Tibial nerve (tissue), 4 donors: ENCODE measurements at regions not wholly inside any gene's neighbourhood (a gene's known extent, or its start where the extent isn't known, plus 50 kb on each side); places are given as distances from the start of the nearest gene placed in this dataset.
A peak's percentile ranks its signal among the peaks of the same experiment; 100 is the strongest.
"Not testable (repeated sequence)": the region's sequence is repeated elsewhere in the genome, so short reads cannot be mapped to it uniquely, and the experiment has no call there.

Experiments
- DNase-seq, 2 donors: peaks; one replicate each; pipeline ENCODE4 v3.0.0-alpha.2; 2019; ENCODE audit warnings: low spot score in 2 of 2
- H3K27ac ChIP-seq, 4 donors: fragments of 200-600 bp; sonication (generic) in 3 of 4; one replicate each; pipeline ENCODE4 v1.5.1; 2017 to 2019; ENCODE audit warnings: mild to moderate bottlenecking in 1 of 4
- H3K27me3 ChIP-seq, 2 donors: fragments of 200-600 bp; sonication (generic) in 1 of 2; one replicate each; pipeline versions ENCODE4 v1.5.1 to v1.6.0; 2017 to 2019
- H3K36me3 ChIP-seq, 3 donors: fragments of 200-600 bp; sonication (generic); one replicate each; pipeline ENCODE4 v1.5.1; 2018 to 2019
- H3K4me1 ChIP-seq, 4 donors: fragments of 200-600 bp; sonication (generic) in 3 of 4; one replicate each; pipeline ENCODE4 v1.5.1; 2017 to 2019
- H3K4me3 ChIP-seq, 4 donors: fragments of 200-600 bp; sonication (generic) in 3 of 4; one replicate each; pipeline ENCODE4 v1.5.1; 2017 to 2019; ENCODE audit warnings: mild to moderate bottlenecking in 1 of 4, moderate library complexity in 1 of 4
- H3K9me3 ChIP-seq, 4 donors: fragments of 200-600 bp; sonication (generic) in 3 of 4; one replicate each; pipeline ENCODE4 v1.5.1; 2017 to 2019
- EP300 ChIP-seq, 2 donors: sonication (generic); formaldehyde crosslinking; IDR thresholded peaks; one replicate each; pipeline ENCODE4 v1.6.1; 2017; ENCODE audit warnings: antibody characterized with exemption in 2 of 2, mild to moderate bottlenecking in 1 of 2
- POLR2A ChIP-seq, 2 donors: fragments of 450-650 bp; IDR thresholded peaks; one replicate each; pipeline ENCODE4 v1.6.1; 2017; ENCODE audit warnings: antibody characterized with exemption in 2 of 2, mild to moderate bottlenecking in 2 of 2, moderate library complexity in 2 of 2
- WGBS, 2 donors: methylation state at CpG; one replicate each; pipeline ENCODE4 v1.1.5; 2018; 5-methylcytosine and 5-hydroxymethylcytosine counted together
- TF ChIP-seq, protein P1 (sequence below), 5 experiments: fragments of 200-600 bp in 3 of 5; fragments of 450-650 bp in 2 of 5; sonication (generic) in 3 of 5; IDR thresholded peaks; one replicate each; pipeline ENCODE4 v1.5.1; 2016 to 2019; ENCODE audit warnings: antibody characterized with exemption in 5 of 5, mild to moderate bottlenecking in 3 of 5, moderate library complexity in 2 of 5

- Histone ChIP-seq H3K9me3 (no peaks in the 10 kb centered on the region), H3K36me3 (no peaks in the 10 kb centered on the region), H3K4me3 (no peak overlapping the region), H3K27me3 (no peaks in the 10 kb centered on the region), H3K27ac (no peak overlapping the region), H3K4me1 (no peaks in the 10 kb centered on the region)
- 80 to 88% methylated on average over 5 of the region's 5 CpGs for WGBS, 2 donors
- DNase-seq = no peak
- no peak for TF ChIP-seq POLR2A (IDR thresholded peaks at IDR 0.05)
- no peak for TF ChIP-seq EP300 (IDR thresholded peaks at IDR 0.05)
- TF ChIP-seq, protein P1, sequence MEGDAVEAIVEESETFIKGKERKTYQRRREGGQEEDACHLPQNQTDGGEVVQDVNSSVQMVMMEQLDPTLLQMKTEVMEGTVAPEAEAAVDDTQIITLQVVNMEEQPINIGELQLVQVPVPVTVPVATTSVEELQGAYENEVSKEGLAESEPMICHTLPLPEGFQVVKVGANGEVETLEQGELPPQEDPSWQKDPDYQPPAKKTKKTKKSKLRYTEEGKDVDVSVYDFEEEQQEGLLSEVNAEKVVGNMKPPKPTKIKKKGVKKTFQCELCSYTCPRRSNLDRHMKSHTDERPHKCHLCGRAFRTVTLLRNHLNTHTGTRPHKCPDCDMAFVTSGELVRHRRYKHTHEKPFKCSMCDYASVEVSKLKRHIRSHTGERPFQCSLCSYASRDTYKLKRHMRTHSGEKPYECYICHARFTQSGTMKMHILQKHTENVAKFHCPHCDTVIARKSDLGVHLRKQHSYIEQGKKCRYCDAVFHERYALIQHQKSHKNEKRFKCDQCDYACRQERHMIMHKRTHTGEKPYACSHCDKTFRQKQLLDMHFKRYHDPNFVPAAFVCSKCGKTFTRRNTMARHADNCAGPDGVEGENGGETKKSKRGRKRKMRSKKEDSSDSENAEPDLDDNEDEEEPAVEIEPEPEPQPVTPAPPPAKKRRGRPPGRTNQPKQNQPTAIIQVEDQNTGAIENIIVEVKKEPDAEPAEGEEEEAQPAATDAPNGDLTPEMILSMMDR (IDR thresholded peaks at IDR 0.05) = no peak
Observed at GRCh38 chr20:56914532-56914931, 285.4 kb downstream of the TFAP2C start.

DNA sequence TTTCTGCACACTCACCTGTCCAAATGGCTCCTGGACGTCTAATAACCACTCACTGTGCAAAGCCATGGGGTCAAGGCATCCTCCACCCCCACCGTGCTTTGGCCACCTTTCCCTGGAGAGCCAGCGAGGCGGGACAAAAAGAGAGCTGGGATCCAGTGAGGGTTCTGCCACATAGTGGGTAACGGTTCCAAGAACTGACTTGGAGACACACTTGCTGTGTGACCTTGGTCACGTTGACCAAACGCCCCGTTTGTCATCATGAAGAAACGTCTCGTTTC, 287.2 kb downstream of the TFAP2C start:
- Histone ChIP-seq H3K36me3 (no peaks in the 10 kb centered on the region), H3K4me3 (no peak overlapping the region), H3K27ac (no peak overlapping the region), H3K27me3 (no peaks in the 10 kb centered on the region), H3K4me1 (no peaks in the 10 kb centered on the region), H3K9me3 (no peaks in the 10 kb centered on the region)
- no peak for DNase-seq
- no peak for TF ChIP-seq EP300 (IDR thresholded peaks at IDR 0.05)
- TF ChIP-seq POLR2A (IDR thresholded peaks at IDR 0.05) = no peak
- TF ChIP-seq, protein P1 (IDR thresholded peaks at IDR 0.05) = no peak
- WGBS, 2 donors = 84 to 93% methylated on average over 10 of the region's 10 CpGs

- peaks cover 0 to 22% of the 10 kb centered on the region in 2 donors for H3K27me3 ChIP-seq
- 69 to 74% methylated on average over 4 of the region's 4 CpGs for WGBS, 2 donors
- H3K4me3 ChIP-seq, DNase-seq, H3K27ac ChIP-seq, H3K9me3 ChIP-seq, H3K4me1 ChIP-seq, H3K36me3 ChIP-seq: not testable (repeated sequence)
Observed at GRCh38 chr20:56920041-56920440, 290.9 kb downstream of the TFAP2C start.

DNA sequence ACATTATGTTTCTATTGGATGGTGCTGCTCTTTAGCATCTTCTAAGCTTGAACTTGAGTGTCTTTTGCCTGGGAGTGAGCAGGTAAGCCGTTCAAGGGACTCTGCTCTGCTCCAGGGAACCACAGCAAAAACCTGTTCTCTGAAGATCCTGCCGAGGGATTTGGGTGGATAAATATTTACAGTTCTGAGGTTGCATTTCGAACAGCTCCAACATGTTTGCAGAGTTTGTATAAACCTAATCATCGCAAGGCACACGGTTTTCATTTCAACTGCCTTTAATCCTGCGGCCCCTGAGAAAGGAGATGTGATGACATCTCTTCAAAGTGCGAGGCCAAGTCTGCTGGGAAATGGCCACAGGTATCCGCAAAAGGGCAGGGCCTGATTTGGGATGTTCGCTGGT, 293.4 kb downstream of the TFAP2C start:
- TF ChIP-seq POLR2A (IDR thresholded peaks at IDR 0.05) = no peak
- TF ChIP-seq, protein P1 (IDR thresholded peaks at IDR 0.05) = no peak
- no peak for TF ChIP-seq EP300 (IDR thresholded peaks at IDR 0.05)
- Histone ChIP-seq H3K9me3 (no peaks in the 10 kb centered on the region), H3K4me3 (no peak overlapping the region), H3K36me3 (no peaks in the 10 kb centered on the region), H3K27me3 (peaks cover 0 to 44% of the 10 kb centered on the region in 2 donors), H3K4me1 (peaks cover 0 to 18% (median 0%) of the 10 kb centered on the region in 4 donors), H3K27ac (no peak overlapping the region)
- DNase-seq = no peak
- WGBS, 2 donors = 62 to 67% methylated on average over 9 of the region's 9 CpGs

GRCh38 chr20:56924292-56925081, 295.4 kb downstream of the TFAP2C start:
- Histone ChIP-seq H3K36me3 (no peaks in the 10 kb centered on the region), H3K27me3 (peaks cover 0 to 64% of the 10 kb centered on the region in 2 donors), H3K27ac (no peak overlapping the region), H3K9me3 (no peaks in the 10 kb centered on the region), H3K4me3 (peak overlapping the region in 1 of 4 donors; percentile 49), H3K4me1 (peaks cover 0 to 18% (median 0%) of the 10 kb centered on the region in 4 donors)
- no peak for DNase-seq
- WGBS, 2 donors = 13 to 16% methylated on average over 34 of the region's 34 CpGs
- TF ChIP-seq POLR2A (IDR thresholded peaks at IDR 0.05) (no peak), EP300 (IDR thresholded peaks at IDR 0.05) (no peak)
- TF ChIP-seq, protein P1 (IDR thresholded peaks at IDR 0.05) = no peak
